H9 (cell line): ENCODE measurements at regions not wholly inside any gene's neighbourhood (a gene's known extent, or its start where the extent isn't known, plus 50 kb on each side); places are given as distances from the start of the nearest gene placed in this dataset.

ENCODE experiments used
- DNase-seq: peaks from one replicate; pipeline ENCODE4 v3.0.0-alpha.2; 2017
- H2AFZ ChIP-seq: one replicate; pipeline ENCODE4 v1.6.1; 2013; ENCODE audit warnings: mild to moderate bottlenecking, low read length, control low read depth, moderate library complexity
- H2AK5ac ChIP-seq: 2 replicates; pipeline ENCODE4 v1.6.1; 2013; ENCODE audit warnings: low read length, control low read depth, mixed read lengths; ENCODE audit not compliant: insufficient read length
- H2BK120ac ChIP-seq: one replicate; pipeline ENCODE4 v1.6.1; 2013; ENCODE audit warnings: low read depth, mild to moderate bottlenecking, low read length, control low read depth, inconsistent platforms; ENCODE audit not compliant: poor library complexity, severe bottlenecking
- H2BK12ac ChIP-seq: 2 replicates; pipeline ENCODE4 v1.6.1; 2013; ENCODE audit warnings: low read length, control low read depth, mixed read lengths, low read depth; ENCODE audit not compliant: insufficient read length
- H2BK15ac ChIP-seq: 2 replicates; pipeline ENCODE4 v1.6.1; 2013; ENCODE audit warnings: low read depth, low read length, control low read depth
- H2BK20ac ChIP-seq: one replicate; pipeline ENCODE4 v1.6.1; 2013; ENCODE audit warnings: low read depth, mild to moderate bottlenecking, low read length, control low read depth, inconsistent platforms; ENCODE audit not compliant: poor library complexity, severe bottlenecking
- H2BK5ac ChIP-seq: 2 replicates; pipeline ENCODE4 v1.6.1; 2013; ENCODE audit warnings: low read length, control low read depth, mixed read lengths; ENCODE audit not compliant: insufficient read length
- H3K14ac ChIP-seq: 2 replicates; pipeline ENCODE4 v1.6.1; 2013; ENCODE audit warnings: low read length, control low read depth; ENCODE audit not compliant: insufficient read depth
- H3K18ac ChIP-seq: 2 replicates; pipeline ENCODE4 v1.6.1; 2013; ENCODE audit warnings: low read depth, mild to moderate bottlenecking, mixed read lengths, low read length, control low read depth; ENCODE audit not compliant: insufficient read length
- H3K23ac ChIP-seq: 2 replicates; pipeline ENCODE4 v1.6.1; 2013; ENCODE audit warnings: low read length, control low read depth, mixed read lengths, low read depth; ENCODE audit not compliant: insufficient read length
- H3K23me2 ChIP-seq: 2 replicates; pipeline ENCODE4 v1.6.1; 2013; ENCODE audit warnings: low read depth, mild to moderate bottlenecking, mixed read lengths, low read length, control low read depth; ENCODE audit not compliant: insufficient read length, poor library complexity, severe bottlenecking
- H3K27ac ChIP-seq: 2 replicates; pipeline ENCODE4 v1.5.1; 2013; ENCODE audit warnings: low read length, control low read depth, mixed read lengths, low read depth; ENCODE audit not compliant: insufficient read length
- H3K27me3 ChIP-seq: 2 replicates; pipeline ENCODE4 v1.6.1; 2013; ENCODE audit warnings: low read length, control low read depth, inconsistent platforms; ENCODE audit not compliant: insufficient read depth
- H3K4ac ChIP-seq: 2 replicates; pipeline ENCODE4 v1.6.1; 2013; ENCODE audit warnings: low read depth, mild to moderate bottlenecking, control low read depth, inconsistent platforms, low read length, moderate library complexity
- H3K4me1 ChIP-seq: 2 replicates; pipeline ENCODE4 v1.6.1; 2013; ENCODE audit warnings: low read length, control low read depth, inconsistent platforms; ENCODE audit not compliant: insufficient read depth
- H3K4me2 ChIP-seq: 2 replicates; pipeline ENCODE4 v1.6.1; 2013; ENCODE audit warnings: low read length, control low read depth, mixed read lengths; ENCODE audit not compliant: insufficient read length, insufficient read depth
- H3K56ac ChIP-seq: 2 replicates; pipeline ENCODE4 v1.6.1; 2013; ENCODE audit warnings: low read depth, mild to moderate bottlenecking, mixed read lengths, low read length, control low read depth; ENCODE audit not compliant: insufficient read length
- H3K79me1 ChIP-seq: 2 replicates; pipeline ENCODE4 v1.6.1; 2013; ENCODE audit warnings: low read depth, mild to moderate bottlenecking, moderate library complexity, low read length, control low read depth, inconsistent platforms; ENCODE audit not compliant: insufficient read depth, poor library complexity, severe bottlenecking
- H3K79me2 ChIP-seq: 2 replicates; pipeline ENCODE4 v1.6.1; 2013; ENCODE audit warnings: low read length, control low read depth, inconsistent platforms; ENCODE audit not compliant: insufficient read depth
- H3K9ac ChIP-seq: 2 replicates; pipeline ENCODE4 v1.6.1; 2013; ENCODE audit warnings: low read length, control low read depth, mixed read lengths; ENCODE audit not compliant: insufficient read length; ENCODE audit errors: extremely low read depth
- H3K9me3 ChIP-seq: one replicate; pipeline ENCODE4 v1.6.1; 2013; ENCODE audit warnings: low read depth, low read length, inconsistent platforms; ENCODE audit not compliant: control insufficient read depth
- H3T11ph ChIP-seq: one replicate; pipeline ENCODE4 v1.6.1; 2013; ENCODE audit warnings: mild to moderate bottlenecking, low read length, control low read depth, inconsistent platforms
- H4K20me1 ChIP-seq: one replicate; pipeline ENCODE4 v1.6.1; 2013; ENCODE audit not compliant: control insufficient read depth, insufficient read length, insufficient read depth
- H4K5ac ChIP-seq: 2 replicates; pipeline ENCODE4 v1.6.1; 2013; ENCODE audit warnings: low read depth, mild to moderate bottlenecking, mixed read lengths, low read length, control low read depth; ENCODE audit not compliant: insufficient read length
- H4K8ac ChIP-seq: replicated peaks from 2 replicates; pipeline ENCODE4 v1.6.1; 2013; ENCODE audit warnings: low read length, control low read depth, mixed read lengths, low read depth; ENCODE audit not compliant: insufficient read length
- H4K91ac ChIP-seq: 2 replicates; pipeline ENCODE4 v1.6.1; 2013; ENCODE audit warnings: low read depth, mild to moderate bottlenecking, moderate library complexity, mixed read lengths, low read length, control low read depth; ENCODE audit not compliant: insufficient read length
- H3K27ac Mint-ChIP-seq, 3 experiments: 2 replicates in 2 of 3; 3 replicates in 1 of 3; pipeline ENCODE4 v1.8.0; 2020 to 2021; ENCODE audit warnings: mixed read lengths in 3 of 3, mild to moderate bottlenecking in 1 of 3, moderate library complexity in 1 of 3
- H3K27me3 Mint-ChIP-seq: 2 replicates; pipeline ENCODE4 v1.8.0; 2021; ENCODE audit warnings: low read depth, mild to moderate bottlenecking, moderate library complexity, mixed read lengths
- H3K36me3 Mint-ChIP-seq, 3 experiments: 2 replicates in 2 of 3; 3 replicates in 1 of 3; pipeline ENCODE4 v1.8.0; 2020 to 2021; ENCODE audit warnings: low read depth in 3 of 3, mixed read lengths in 3 of 3; ENCODE audit not compliant: insufficient read depth in 1 of 3
- H3K4me1 Mint-ChIP-seq, 2 experiments: 2 replicates each; pipeline ENCODE4 v1.8.0; 2020; ENCODE audit warnings: mixed read lengths in 2 of 2
- H3K4me3 Mint-ChIP-seq, 2 experiments: 2 replicates in 1 of 2; 3 replicates in 1 of 2; pipeline ENCODE4 v1.8.0; 2020 to 2021; ENCODE audit warnings: mild to moderate bottlenecking in 2 of 2, mixed read lengths in 2 of 2, moderate library complexity in 1 of 2
- H3K9me3 Mint-ChIP-seq, 2 experiments: 2 replicates in 1 of 2; 3 replicates in 1 of 2; pipeline ENCODE4 v1.8.0; 2020; ENCODE audit warnings: mild to moderate bottlenecking in 2 of 2, mixed read lengths in 2 of 2, moderate library complexity in 1 of 2
- WGBS: extraction: QIAGEN DNeasy Blood & Tissue Kit; methylation state at CpG from one replicate; pipeline ENCODE4 v1.1.7; 2013; ENCODE audit warnings: missing lambda C conversion rate, low lambda C conversion rate, mixed read lengths; ENCODE audit not compliant: insufficient read length; ENCODE audit errors: extremely low coverage; 5-methylcytosine and 5-hydroxymethylcytosine counted together
- TF ChIP-seq, protein P1 (sequence below): fragments of 200-600 bp; sonication (generic); conservative IDR thresholded peaks from 3 replicates; pipeline ENCODE4 v1.8.0; 2021; ENCODE audit warnings: antibody characterized with exemption, mild to moderate bottlenecking

GRCh38 chr5:89967771-89968444 is 441.6 kb downstream of the CETN3 start:
- Histone ChIP-seq H2BK120ac (no peak overlapping the region), H3K4me1 (no peaks in the 10 kb centered on the region), H3K79me1 (no peaks in the 10 kb centered on the region), H3K56ac (no peak overlapping the region), H3K4ac (no peak overlapping the region), H2BK5ac (no peak overlapping the region), H4K8ac (no peak overlapping the region), H3K23me2 (no peaks in the 10 kb centered on the region), H2BK15ac (no peak overlapping the region), H2BK12ac (no peak overlapping the region), H3K9me3 (no peaks in the 10 kb centered on the region), H4K20me1 (no peaks in the 10 kb centered on the region), H3T11ph (no peak overlapping the region), H3K23ac (no peak overlapping the region), H3K14ac (no peak overlapping the region), H2AFZ (no peak overlapping the region), H3K27ac (no peak overlapping the region), H3K9ac (no peak overlapping the region), H2BK20ac (no peak overlapping the region), H3K27me3 (no peaks in the 10 kb centered on the region), H4K91ac (no peak overlapping the region), H3K18ac (no peak overlapping the region), H3K4me2 (no peak overlapping the region), H4K5ac (no peak overlapping the region), H3K79me2 (no peaks in the 10 kb centered on the region), H2AK5ac (no peak overlapping the region)
- Mint-ChIP-seq H3K4me1 (no peaks in the 10 kb centered on the region), H3K36me3 (no peaks in the 10 kb centered on the region), H3K4me3 (no peak overlapping the region), H3K27me3 (no peaks in the 10 kb centered on the region), H3K9me3 (no peaks in the 10 kb centered on the region), H3K27ac (no peak overlapping the region)
- DNase-seq: no peak
- TF ChIP-seq, protein P1, sequence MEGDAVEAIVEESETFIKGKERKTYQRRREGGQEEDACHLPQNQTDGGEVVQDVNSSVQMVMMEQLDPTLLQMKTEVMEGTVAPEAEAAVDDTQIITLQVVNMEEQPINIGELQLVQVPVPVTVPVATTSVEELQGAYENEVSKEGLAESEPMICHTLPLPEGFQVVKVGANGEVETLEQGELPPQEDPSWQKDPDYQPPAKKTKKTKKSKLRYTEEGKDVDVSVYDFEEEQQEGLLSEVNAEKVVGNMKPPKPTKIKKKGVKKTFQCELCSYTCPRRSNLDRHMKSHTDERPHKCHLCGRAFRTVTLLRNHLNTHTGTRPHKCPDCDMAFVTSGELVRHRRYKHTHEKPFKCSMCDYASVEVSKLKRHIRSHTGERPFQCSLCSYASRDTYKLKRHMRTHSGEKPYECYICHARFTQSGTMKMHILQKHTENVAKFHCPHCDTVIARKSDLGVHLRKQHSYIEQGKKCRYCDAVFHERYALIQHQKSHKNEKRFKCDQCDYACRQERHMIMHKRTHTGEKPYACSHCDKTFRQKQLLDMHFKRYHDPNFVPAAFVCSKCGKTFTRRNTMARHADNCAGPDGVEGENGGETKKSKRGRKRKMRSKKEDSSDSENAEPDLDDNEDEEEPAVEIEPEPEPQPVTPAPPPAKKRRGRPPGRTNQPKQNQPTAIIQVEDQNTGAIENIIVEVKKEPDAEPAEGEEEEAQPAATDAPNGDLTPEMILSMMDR: no peak
- no CpG with 5 or more reads among the region's 1 CpG for WGBS
